GM21737 (cell line): ENCODE measurements at regions not wholly inside any gene's neighbourhood (a gene's known extent, or its start where the extent isn't known, plus 50 kb on each side); places are given as distances from the start of the nearest gene placed in this dataset.

Experiments
- ATAC-seq: cut with Tn5 transposase; IDR thresholded peaks from one replicate; pipeline ENCODE4 v1.9.1; 2021; ENCODE audit warnings: mild to moderate bottlenecking, moderate library complexity; ENCODE audit not compliant: unreplicated experiment

DNA sequence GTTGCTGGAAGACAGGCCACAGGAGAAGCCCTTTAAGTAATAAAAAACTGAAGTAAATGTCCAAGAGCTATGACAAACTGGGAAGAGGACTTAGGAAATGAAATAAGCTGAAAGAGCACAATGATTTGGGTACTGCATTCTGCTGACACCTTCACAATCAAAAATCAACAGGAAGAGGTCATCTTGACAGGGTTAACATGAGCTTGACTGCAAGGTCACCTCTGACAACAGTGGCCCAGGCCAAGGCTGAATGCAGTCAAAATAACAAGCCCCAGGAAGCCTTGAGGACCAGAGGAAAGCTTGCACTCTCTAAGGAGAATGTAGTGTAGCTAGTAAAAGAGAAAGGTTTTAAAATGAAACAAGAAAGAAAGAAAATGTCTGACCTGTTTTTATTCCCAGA lies 179.3 kb downstream of the SEC16B start:
- ATAC-seq = no peak

DNA sequence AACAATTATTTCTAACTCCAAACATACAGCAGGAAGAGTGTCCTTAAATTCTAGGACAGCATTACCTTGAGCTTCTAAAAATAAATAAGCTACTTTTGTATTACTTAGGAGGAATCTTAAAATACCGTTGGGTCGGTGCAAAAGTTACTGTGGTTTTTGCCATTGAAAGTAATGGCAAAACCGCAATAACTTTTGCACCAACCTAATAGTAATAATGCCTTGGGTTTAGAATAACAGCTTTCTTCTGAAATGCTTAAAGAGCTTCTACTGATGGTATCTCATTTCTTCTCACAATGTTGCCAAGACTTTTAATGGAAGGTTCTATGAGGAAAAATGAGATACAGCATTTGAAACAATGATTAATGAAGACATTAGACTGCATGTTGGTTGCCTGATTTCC lies 179.9 kb downstream of the SEC16B start:
- no peak for ATAC-seq

DNA sequence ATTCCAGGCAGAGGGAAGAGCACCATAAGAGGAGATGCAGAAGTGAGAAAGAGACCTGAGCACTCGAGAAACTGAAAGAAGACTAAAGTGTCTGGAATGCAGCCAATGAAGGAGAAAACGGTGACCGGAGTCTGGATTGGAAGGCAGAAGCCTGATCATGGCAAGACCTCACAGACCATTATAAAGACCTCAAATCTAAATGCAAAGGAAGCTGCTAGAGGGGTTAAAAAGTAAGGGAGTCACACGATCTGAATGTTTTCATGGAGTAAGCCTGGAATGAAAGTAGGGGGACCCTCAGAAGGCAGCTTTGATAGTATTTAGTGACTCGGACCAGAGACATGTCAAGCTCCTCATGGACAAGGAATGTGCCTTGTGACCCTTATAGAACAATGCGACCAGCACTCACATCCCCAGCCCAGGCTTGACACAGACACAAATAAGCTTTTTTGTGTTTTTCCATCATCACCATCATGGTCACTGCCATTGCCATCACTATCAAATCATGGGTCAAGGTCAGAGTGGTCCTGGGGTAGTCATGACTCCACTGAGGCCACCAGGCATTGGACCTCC lies 183.6 kb downstream of the SEC16B start:
- ATAC-seq = no peak

DNA sequence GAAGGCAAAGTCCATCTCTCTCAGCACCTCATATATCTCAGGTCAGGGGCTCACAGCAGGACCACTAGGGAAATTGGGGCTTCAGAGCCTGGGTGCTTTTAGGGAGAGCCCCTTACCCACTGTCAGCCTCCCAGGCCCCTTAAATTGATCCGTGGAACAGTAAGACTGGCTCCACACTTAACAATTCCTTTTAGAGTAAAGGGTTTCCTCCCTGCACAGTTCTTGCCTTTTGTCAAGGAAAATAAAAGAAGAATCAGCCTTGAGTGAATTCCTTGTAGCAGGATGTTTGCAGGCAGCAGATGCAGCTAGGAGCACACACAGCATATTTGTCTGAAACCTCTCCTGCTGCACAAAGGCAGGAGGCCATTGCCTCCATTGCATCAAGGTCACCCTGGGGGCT lies 184.9 kb downstream of the SEC16B start:
- ATAC-seq = no peak

DNA sequence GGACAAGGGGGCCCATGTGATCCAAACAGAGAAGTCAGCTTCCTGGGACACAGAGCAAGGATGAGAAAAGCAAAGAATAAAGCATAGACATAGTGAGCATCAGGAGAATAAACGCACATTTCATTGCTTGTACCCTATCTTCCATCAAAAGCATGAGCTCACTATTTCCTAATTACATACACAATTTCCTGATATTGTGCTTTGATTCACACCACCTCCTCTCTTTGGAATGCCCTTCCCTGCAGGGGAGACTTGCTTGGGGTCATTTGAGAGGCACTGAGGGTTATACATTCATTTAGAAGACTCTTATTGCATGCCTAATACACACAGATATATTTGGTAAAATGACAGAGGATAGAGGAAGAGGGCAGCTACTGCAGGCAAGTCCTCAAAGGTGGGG lies 185.4 kb downstream of the SEC16B start:
- no peak for ATAC-seq

DNA sequence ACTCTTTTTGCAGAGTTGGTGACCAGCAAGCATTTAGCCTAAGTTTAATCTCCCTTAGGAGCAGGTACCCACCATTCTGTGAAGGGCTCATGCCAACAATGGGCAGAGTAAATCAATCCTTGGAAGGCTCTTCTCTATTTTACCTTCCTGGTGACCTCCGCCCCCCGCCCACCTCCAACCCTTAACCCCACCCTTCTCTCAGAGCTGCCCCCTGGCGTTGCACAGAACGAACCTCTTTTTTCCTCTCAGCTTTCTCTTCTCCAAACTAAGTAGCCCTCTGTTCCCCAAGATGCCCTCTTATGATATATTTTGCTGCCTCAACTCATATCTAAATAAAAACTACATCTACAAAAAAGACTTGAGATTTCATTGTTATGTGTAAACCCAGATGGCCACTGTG lies 186.8 kb downstream of the SEC16B start:
- no peak for ATAC-seq

DNA sequence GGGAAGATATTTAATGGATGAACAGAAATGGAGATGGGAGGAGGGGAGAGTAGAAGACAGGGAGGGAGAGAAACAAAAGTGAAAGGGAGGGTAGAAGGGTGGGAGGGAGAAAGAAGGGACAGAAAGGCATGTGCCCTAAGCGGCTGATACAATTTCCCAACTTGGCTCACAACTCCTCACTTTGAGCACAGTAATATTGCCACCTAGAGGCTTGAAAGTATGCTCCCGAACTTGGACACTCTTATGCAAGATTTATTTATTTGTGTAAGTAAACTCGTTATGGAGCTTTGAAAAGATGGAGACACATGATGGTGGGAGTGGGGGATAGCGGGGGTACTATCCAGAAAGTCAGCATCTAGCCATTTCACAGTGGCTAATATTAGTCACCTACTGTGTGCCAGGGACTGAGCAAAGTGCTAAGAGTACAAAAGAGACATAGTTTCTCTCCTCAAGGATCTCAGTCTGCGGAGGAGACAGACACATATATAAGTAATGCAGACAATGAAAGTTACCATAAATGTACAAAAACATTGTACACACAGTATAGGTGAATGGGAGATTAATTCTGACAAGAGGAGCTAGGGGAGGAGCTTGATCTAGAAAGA lies 189.7 kb downstream of the SEC16B start:
- no peak for ATAC-seq

DNA sequence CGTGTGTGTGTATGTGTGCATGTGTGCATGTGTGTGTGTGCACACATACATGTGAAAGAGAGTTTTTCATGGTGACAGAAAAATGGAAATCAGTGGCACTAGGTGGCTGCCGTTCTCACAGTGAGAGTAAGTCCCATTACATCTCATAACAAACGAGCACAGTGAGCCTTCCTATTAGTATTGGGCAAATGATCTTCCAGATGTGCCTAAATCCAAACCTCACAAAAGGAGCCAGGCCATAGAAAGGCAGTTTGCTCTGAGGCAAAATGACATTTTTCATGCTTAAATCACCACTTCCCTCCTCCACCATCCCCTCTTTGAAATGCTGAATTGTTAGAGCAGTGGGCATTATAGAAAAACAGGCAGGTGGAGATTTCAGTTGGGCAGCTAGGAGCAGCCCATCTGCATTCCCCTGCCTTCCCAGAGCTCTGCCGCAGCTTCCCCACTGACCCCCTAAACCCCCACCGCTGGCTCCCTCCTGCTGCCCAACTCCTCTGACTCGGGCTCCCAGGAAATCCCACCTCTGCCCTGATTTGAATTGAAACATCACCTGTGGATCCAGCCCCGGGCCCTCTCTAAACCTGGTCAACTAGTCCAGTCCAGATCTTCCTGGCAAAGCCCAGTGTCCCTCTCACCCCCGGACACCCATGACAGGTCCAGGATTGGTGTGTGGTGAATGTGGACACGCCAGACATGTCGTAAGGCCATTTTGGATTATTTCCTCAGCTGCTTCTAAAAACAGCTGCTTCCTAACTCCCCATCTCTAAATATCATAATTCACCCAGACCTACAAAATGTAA lies 190.5 kb downstream of the SEC16B start:
- ATAC-seq = no peak

DNA sequence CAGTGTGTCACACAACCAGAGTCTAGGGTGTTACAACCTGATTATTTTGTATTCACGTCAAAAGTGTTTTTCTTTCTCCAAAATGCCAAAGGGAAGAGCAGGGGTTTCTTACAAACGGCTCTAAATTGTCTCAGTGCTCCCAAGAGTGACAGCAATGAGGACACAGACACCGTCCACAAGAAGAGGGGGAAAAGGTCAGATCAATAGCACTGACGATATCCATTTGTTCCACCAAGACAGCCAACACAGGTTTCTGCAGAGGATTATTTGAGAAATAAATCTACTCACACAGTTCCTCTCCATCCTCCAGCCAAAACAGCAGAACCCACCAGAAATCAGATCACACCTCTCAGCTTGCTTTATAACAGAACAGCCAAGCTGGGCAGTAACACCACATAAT lies 193.9 kb downstream of the SEC16B start:
- ATAC-seq = no peak

DNA sequence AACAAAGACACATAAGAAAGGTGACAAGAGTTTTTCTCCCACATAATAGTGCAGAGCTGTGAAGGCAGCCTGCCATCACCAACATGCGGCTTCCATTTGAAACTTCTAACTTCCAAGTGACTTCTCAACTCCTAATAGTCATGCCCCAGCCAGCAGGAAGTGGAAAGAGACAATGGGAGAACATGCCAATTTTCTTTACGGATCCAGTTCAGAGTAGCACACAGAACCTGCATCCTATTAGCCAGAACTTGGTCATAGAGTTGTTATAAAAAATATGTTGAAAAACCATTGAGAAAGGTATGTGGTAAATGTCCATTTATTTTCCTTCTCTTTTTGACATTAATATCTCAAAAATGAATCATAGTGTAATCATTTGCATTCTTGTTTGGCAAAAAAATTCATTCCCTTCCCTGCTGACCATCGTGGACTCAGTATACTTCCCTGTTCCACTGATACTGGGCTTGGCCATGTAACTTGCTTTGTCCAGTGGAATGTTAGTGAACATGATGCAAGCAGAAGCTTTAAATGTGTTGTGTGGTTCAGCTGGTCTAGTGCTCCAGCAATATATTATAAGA lies 197.4 kb downstream of the SEC16B start:
- ATAC-seq = no peak

DNA sequence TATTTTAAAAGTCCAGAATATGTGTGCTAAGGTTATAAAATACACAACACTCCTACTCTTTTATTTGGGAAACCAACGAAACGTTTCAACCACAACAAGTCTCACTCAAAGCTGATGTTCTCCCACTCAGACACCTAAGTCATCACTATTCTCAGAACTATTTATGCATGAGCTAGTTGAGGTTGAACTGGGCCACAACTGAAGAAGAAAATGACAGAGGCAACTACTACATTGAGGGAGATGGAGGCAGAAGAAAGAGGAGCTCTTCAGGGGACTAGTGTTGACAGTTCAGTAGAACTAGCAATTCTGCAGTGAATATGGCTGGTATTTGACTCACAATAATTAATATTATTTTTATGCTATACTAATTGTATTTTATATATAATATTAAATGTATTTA lies 198.2 kb downstream of the SEC16B start:
- no peak for ATAC-seq

DNA sequence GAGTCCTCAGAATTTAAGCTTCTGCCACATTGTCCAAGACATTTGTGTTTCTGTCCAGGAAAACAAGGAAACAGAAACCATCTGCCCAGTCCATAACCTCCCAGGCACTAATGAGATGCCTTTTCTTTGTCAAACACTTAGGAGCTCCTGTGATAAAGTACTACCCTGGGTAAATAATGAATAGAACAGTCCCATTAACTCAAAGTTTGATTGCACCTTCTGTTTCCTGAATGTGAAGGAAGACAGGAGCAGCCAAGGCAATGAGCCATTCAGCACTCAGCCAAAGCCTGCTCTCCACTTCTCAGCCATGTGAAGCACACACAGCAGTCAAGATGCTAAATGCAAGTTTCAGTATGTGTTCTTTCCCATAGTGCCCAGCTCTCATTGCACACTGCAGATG lies 199.8 kb downstream of the SEC16B start:
- ATAC-seq = no peak

DNA sequence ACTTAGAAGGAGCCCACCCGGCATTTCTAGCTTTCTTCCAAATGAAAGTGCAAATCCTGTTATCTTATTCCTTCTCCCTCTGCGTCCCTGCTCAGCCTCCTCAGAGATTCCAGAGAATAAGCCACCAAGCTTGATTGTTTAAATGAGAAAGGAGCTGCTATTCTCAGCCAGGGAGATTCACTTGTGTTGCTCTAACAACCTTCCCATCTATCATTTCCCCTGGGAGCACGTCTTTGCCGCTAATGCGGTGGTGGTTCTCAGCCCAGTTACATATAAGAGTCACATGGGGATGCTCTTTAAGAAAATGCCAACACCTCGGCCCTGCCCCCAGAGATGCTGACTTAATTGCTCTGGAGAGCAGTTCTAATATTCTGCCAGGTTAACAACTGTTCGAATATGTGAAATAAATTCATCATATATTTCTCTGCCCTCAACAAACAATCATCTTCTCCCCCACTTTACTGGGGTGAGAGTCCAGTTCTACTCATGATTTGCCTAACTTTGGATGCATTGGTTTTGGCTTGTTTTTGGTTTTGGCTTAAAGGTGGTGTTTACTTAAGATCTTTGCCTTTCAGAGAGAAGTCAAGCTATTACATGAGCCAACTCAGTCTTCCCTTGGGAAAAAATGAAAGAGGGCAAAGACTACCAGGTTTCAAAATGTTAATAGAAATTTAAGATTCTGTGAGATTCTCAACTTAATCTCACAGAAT lies 213.9 kb downstream of the SEC16B start:
- no peak for ATAC-seq

DNA sequence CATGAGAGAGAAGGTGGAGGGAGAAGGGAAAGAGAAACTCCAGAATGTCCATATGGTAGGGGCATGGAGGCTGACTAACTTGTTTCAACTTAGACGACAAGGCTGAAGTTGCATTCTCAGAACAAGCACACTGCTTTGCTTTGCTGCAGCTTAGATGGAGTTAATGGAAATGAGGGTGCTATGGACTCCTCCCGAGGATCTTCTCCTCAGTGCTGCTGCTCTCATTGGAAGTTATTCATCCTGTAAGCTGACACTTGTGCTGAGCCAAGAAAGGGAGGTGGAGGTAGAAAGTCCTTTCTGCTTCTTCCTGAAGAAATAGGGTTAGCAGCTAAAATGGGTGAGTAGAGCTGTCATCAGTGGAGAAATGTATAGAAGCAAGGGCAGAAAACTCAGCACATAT lies 215.3 kb downstream of the SEC16B start:
- ATAC-seq = no peak

DNA sequence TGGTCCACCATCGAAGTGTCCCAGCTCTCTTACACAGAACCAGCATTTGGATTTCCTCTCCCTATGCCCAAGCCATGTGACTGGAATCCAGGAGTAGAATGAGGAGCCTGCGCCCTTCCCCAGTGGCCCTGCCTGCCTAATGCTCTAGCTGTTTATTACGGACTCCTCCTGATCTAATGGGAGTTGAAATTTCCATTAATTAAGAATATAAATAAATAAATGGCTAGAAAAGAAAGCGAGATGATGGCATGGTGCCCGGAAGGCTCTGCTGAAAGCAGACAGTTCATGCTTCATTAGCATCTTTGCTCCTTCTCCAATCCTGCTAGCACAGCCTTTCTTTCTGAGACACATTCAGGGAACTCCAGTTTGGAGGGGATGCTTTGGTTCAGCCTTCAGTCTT lies 216.2 kb downstream of the SEC16B start:
- no peak for ATAC-seq

DNA sequence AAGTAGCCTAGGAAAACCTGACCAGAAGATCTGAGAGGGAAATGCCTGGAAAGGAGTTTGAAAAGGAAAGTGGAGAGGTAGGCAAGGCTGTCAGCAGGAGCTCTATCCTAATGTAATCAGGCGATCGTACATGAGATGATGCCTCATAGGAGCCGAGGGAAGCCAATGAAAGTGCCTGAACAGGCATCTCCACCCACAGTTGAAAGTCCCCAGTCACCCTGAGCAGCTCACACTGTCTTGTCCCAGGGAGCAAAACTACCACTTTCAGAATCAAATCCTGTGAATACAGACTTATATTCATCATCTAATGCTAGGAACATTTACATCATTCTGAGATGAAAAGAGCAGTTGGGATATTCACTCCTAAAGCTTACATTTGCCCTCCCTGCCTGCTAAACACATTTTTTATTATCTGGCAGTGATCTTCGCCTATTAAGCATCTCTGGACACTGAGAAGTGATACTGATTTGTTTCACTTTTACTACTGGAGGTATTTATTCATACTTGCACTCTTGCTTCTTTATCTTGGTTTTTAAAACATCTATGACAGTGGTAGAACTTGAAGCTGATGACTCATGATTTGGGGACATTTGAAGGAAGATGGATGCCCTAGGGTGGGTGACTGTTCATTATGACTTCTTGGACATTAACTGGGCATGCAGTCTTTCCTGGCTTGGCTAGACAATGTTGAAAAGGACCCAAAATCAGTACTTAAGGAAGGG lies 221.6 kb downstream of the SEC16B start:
- no peak for ATAC-seq

DNA sequence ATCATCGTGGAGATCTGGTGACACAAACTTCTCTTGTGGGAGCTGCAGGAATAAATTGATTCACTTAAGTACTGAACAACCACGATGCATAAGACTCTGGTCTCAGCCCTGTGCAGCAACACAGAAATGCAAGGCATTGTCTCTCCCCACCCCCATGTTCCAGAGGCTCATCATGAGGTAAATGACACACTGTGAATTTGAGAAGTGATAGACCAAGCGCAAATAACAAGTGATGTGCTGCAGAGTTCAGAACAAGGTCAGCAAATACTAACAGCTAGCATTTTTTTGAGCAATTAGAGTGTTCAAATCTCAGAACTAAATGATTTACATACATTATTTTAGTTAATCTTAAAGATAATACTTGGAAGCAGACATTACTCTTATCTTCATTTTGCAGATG lies 223.7 kb downstream of the SEC16B start:
- no peak for ATAC-seq

DNA sequence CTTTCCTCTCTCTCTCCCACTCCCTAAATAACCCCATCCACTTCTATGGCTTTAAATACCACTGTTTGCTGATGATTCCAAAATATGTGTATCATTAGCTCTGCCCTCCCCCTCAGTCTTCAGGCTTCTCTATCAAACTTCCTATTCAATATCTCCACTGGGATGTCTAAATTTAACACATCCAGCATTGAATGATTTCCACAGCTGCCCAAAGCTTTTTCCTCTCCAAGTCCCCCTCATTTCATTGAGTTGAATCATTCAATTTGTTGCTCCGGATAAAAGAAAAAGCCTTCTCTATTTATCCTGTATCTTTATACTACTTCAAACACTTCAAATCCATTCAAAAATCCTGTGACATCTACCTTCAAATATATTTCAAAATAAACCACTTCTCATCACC lies 225.0 kb downstream of the SEC16B start:
- no peak for ATAC-seq

DNA sequence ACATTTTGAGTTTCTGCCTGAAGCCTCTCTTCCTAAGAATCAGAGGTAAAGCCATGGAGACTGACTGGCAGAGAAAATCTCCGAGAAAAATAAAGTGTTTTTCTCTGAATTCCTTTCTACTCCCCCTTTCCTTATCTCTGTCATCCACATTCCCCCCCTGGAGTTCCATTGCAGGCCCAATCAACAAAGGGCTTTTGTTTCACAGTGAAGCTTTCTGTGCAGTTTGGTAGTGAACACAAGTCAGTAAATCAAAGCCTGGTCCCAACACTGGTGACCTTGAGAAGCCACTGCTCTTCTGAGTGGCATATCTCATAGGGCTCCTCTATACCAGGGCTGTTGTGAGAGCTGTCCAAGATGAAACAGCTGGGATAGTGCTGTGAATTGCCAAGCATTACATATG lies 228.4 kb downstream of the SEC16B start:
- no peak for ATAC-seq

DNA sequence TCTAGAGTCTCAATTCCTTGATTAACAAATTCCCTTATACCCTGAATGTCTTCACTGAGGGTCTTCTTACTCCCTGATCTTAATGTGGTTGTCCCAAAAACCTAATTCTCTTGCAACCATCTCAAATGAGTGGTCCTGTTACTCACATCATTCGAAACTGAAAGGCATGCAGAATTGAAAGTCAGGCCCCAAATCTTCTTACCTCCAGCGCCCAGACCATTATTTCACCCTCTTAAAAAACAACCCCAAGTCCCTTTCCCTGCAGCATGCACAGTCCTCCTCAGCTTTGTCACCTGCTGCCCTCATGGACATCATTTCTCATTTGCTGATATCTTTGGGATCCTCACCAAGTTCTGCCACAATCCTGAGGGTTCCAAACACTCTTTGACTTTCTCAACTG lies 230.1 kb downstream of the SEC16B start:
- ATAC-seq = no peak

DNA sequence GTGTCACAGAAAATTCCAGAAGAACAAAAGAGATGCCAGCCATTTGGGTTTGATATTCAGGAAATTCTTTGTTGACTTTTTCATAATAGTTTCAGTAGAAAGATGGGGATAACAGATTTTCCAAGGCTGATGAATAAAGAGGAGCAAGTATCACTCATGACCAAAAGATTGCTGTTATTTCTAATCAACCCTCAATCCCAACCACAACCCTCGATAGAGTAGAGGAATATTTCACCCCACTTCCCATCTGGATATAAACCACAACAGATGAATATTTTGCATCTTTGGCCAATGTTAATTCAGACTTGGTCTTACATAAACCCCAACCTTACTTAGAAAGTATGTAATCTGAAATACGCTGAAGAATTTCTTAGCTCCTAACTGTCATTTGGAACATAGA lies 232.4 kb downstream of the SEC16B start:
- no peak for ATAC-seq
